Activated CD4-positive, alpha-beta T cell treated with anti-CD3 and anti-CD28 coated beads, Interleukin-2, amount 50 U/mL, for 4 hours (primary cell): ENCODE measurements at regions not wholly inside any gene's neighbourhood (a gene's known extent, or its start where the extent isn't known, plus 50 kb on each side); places are given as distances from the start of the nearest gene placed in this dataset.
A peak's percentile ranks its signal among the peaks of the same experiment; 100 is the strongest.
"Not testable (repeated sequence)": the region's sequence is repeated elsewhere in the genome, so short reads cannot be mapped to it uniquely, and the experiment has no call there.

Experiments
- DNase-seq, 2 experiments: peaks; one replicate each; pipeline ENCODE4 v3.0.0-alpha.2; 2020

GRCh38 chr7:142566271-142566670 is 183.0 kb upstream of the PRSS1 start:
- no peak for DNase-seq

- DNase-seq = not testable (repeated sequence)
These were observed 185.1 kb upstream of the PRSS1 start for GRCh38 chr7:142564125-142564524.

- DNase-seq = no peak
These were observed 185.8 kb upstream of the PRSS1 start for GRCh38 chr7:142563470-142563869.

- no peak for DNase-seq
These were observed 186.6 kb upstream of the PRSS1 start for GRCh38 chr7:142562688-142563087.

GRCh38 chr7:142561396-142561795 is 187.9 kb upstream of the PRSS1 start:
- not testable (repeated sequence) for DNase-seq

- DNase-seq = not testable (repeated sequence)
These were observed 188.5 kb upstream of the PRSS1 start for GRCh38 chr7:142560770-142561169.

- DNase-seq = no peak
These were observed 189.1 kb upstream of the PRSS1 start for GRCh38 chr7:142560166-142560565.

GRCh38 chr7:142557971-142558582 is 191.2 kb upstream of the PRSS1 start:
- peak; percentile 40 to 44 for DNase-seq

- DNase-seq = no peak
These were observed 192.5 kb upstream of the PRSS1 start for GRCh38 chr7:142556740-142557139.

GRCh38 chr7:142554560-142555532 is 194.4 kb upstream of the PRSS1 start:
- DNase-seq = no peak

GRCh38 chr7:142553216-142553615 is 196.1 kb upstream of the PRSS1 start:
- no peak for DNase-seq

GRCh38 chr7:142548978-142549377 is 200.3 kb upstream of the PRSS1 start:
- DNase-seq = no peak

- no peak for DNase-seq
These were observed 202.8 kb upstream of the PRSS1 start for GRCh38 chr7:142546452-142546851.

- DNase-seq = no peak
These were observed 206.3 kb upstream of the PRSS1 start for GRCh38 chr7:142542942-142543341.

GRCh38 chr7:142542105-142542504 is 207.2 kb upstream of the PRSS1 start:
- DNase-seq = no peak

- DNase-seq = no peak
These were observed 208.9 kb upstream of the PRSS1 start for GRCh38 chr7:142540371-142540770.

GRCh38 chr7:142539901-142540300 is 209.4 kb upstream of the PRSS1 start:
- DNase-seq = no peak

GRCh38 chr7:142537760-142538159 is 211.5 kb upstream of the PRSS1 start:
- DNase-seq = no peak

GRCh38 chr7:142535123-142535779 is 214.0 kb upstream of the PRSS1 start:
- peak; percentile 70 for DNase-seq

GRCh38 chr7:142534726-142535122 is 214.5 kb upstream of the PRSS1 start:
- DNase-seq = no peak

GRCh38 chr7:142533920-142534319 is 215.4 kb upstream of the PRSS1 start:
- DNase-seq = no peak

GRCh38 chr7:142529591-142529990 is 219.7 kb upstream of the PRSS1 start:
- DNase-seq = no peak

- DNase-seq = no peak
These were observed 220.5 kb upstream of the PRSS1 start for GRCh38 chr7:142528608-142529408.
